ENCODE measurements at regions not wholly inside any gene's neighbourhood (a gene's known extent, or its start where the extent isn't known, plus 50 kb on each side); places are given as distances from the start of the nearest gene placed in this dataset.
"Not testable (repeated sequence)": the region's sequence is repeated elsewhere in the genome, so short reads cannot be mapped to it uniquely, and the experiment has no call there.

DNA sequence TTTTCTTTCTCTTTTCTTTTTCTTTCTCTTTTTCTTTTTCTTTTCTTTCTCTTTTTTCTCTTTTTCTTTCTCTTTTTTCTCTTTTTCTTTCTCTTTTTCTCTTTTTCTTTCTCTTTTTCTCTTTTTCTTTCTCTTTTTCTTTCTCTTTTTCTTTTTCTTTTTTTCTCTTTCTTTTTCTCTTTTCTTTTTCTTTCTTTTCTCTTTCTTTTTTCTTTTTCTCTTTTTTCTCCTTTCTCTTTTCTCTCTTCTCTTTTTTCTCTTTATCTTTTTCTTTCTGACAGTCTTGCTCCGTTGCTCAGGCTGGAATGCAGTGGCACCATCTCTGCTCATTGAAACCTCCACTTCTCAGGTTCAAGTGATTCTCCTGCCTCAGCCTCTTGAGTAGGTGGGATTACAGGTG, 335.7 kb downstream of the SQOR start:
- no peak for FAIRE-seq

DNA sequence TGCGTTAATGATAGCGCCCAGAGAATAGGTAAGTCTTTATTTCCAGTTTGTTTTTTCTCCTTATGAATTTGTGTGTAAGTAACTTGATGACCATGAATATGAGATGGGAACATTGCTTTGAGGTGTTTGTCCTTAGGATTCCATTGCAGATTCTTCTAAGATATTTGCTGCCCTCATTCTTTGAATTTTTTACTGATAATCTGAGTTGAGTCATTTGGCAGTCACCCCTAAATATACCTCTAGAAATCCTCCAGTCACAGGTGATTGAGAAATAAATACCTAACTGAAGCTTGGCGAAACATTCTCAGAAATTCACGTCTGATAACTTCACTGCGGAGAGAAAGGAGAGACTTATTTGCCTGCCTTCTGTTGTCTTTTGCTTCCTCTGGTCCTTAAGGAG, 345.5 kb downstream of the SQOR start:
- FAIRE-seq = no peak

DNA sequence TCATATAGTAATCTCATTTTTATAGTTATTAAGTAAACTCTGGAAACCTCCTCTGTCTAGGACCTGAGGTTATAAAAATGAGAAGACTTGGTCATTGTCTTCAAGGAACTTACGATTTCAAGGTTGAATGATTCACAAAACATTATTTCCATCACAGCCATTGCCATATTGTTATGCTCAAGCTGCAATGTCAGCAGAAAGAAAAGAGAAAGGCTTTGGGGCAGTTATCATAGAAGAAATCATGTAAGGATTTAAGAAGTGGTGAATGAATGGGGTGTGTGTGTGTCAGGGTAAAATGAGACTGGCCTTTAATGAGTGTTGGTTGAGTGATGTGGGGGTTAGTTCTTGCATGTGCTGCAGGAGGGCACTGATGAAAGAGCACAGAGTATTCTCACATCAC, 346.8 kb downstream of the SQOR start:
- FAIRE-seq = no peak

DNA sequence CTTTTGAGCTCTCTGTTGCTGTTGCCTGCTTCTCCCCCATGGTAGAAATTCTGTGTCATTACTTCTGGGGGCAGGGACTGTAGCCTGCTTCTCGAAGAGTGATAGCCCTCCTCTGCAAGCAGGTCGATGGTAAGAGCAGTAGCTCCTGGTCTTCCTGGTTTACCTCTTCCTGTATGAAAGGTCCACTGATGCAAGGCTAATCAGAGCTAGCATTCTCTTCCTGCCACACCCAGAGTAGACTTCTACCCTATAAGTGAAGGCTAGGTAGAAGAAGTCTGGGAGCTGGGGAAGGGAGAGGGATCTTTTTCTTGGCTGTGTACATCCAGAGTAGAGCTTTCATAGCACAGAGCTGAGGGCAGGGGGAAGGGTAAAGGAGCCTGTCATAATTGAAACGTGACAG, 357.0 kb downstream of the SQOR start:
- no peak for FAIRE-seq

DNA sequence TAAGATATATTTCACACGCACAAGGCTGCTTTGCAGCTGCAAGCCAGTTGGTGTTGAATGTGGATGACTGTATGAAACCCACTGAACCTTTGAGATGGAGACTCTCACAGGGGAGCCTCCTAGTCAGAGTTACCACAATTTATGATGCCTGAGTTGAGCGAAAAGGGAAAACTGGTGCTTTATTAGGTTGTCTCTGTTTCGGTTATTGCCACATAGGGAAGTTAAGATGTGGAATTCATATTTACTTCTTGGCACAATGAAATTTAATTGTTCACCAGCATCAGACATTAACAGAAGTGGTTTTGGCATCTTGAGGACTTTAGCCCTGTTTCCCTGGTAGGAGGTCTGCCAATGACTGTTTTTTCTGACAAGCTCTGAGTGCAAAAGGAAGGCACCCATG, 358.2 kb downstream of the SQOR start:
- FAIRE-seq = no peak

DNA sequence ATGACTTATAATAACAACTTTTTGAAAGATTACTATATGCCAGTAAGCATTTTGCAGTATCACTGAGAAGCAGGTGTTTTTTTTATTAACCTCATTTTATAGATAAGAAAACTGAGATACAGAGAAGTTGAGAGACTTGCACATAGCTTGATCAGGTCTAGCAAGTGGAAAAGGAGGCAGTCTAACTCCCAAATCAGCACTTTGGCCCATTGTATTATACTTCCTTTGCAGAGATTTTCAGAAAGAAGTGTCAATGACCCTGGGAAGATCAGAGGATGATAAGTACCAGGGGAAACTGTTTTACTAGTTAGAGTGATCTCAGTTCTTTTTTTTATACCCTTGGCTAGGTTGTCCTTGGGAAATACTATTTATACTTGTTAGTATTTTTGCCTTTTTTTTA, 358.7 kb downstream of the SQOR start:
- no peak for FAIRE-seq

DNA sequence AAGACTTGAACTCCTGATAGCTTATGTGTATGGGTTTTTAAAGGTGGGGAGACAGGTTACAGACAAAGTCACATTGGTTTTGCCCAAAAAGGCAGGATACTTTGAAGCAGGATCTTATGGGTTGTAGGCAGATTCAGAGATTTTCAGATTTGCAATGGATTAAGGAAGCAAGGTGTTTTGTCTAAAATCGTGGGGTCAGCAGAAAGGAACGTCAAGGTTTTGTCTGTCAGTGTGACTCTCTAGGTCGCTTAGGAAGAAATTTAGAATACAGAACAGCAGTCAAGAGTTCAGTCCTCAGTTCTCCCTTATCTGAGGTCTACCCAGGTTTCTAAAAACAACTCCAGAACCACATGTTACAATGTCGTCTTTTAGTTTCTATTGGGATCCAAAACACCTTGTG, 361.0 kb downstream of the SQOR start:
- FAIRE-seq = no peak

DNA sequence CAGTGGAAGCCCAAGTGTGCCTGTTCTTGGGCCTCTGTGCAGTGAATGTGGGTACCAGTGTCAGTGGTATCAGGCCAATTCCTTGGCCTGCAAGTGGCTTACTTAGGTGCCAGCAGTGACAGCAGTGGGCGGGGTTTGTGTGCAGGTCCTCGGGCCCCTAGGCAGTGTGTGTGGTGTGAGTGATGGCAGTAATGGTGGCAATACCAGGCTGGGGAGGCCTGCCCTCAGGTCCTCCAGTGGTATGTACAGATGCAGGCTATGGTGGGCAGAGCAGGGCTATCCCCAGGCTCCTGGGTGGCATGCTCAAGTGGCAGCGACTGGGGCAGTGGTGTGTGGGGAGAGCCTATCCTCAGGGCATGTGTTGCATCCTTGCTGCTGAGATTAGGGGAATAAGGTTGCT, 379.7 kb downstream of the SQOR start:
- no peak for FAIRE-seq

DNA sequence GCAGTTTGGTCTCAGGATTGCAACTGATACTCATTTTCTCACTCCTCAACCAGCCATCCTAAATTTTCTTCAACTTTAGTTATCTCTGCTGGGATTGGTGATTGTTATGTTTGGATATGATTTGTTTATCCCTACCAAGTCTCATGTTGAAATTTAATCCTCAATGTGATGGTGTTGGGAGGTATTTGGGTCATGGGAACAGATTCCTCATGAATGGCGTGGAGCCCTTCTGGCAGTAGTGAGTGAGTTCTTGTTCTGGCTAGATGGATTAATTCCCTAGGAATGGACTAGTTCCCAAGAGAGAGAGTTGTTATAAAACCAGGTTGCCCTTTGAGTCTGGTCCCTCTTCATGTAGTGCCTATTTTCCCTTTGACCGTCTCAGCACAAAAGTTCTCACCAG, 399.9 kb downstream of the SQOR start:
- FAIRE-seq = no peak

DNA sequence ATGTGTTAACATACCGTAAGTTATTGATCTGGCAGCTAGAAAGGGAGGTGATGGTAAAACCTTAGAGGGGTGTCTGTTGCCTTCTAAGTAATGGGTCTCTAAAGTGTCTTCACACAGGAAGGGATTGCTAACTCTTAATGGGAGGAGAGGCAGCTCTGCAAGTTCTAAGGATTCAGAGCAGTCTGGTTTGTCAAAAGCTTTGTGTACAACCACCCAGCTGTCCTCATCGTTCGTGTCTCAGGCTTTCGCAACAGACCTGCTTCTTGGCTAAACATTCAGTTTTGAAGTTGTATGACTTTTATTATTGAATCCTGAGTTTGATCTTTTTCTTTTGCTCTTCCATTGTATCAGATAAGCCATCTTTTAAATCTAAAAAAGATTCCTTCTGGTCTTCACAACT, 404.9 kb downstream of the SQOR start:
- no peak for FAIRE-seq

- FAIRE-seq = no peak
Observed at GRCh38 chr15:46041905-46042304, 407.1 kb downstream of the SQOR start.

DNA sequence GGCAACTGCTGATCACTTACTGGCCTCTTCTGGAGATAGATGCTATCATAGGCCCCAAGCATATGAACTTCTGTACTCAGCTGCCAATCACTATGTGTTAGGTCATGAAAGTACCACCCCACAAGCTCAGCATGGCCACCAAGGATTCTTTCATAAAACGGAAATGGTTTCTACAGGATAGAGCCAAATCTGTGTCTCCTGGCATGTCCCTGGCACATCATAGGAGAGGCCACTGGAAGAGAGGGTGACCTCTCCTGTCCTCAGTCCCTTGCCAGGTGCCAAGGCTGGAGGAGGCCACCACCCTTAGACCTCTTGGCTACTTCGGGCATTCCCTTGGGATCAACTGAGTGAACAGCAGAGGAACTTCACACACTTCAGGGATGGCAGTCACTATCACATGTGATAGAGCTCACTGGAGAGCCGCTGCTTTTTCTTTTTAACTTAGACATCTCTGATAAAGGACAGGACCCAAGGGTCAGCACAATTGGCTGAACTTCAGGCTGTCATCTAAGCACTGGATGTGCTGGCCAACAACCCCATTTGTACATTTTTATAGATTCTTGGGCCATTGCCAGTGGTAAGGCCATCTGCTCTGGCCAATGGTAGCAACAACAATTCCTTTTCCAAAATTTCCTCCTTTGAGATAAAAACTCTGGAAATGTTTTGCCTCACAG, 425.2 kb downstream of the SQOR start:
- no peak for FAIRE-seq

GRCh38 chr15:46061002-46061401, 426.2 kb downstream of the SQOR start:
- FAIRE-seq = no peak

DNA sequence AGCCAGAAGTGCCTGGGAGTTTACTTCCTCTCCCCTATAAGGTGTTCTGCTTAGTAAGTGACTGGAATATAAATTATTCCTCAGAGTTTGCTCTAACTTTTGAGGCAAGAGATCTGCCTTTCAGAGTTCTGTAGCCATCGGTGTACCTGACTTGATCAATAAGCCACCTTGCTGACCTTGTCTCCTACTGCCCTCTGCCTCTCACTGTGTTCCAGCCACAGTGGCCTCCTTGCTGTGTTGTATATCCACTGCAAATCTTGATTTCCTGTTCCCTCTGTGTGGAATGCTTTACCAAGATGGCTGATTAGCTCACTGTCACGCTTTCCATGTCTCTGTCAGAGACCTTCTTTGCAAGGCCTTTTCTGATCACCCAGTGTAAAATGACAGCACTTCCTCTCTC, 442.4 kb downstream of the SQOR start:
- FAIRE-seq = no peak

GRCh38 chr15:46079046-46079445, 444.2 kb downstream of the SQOR start:
- FAIRE-seq = no peak

DNA sequence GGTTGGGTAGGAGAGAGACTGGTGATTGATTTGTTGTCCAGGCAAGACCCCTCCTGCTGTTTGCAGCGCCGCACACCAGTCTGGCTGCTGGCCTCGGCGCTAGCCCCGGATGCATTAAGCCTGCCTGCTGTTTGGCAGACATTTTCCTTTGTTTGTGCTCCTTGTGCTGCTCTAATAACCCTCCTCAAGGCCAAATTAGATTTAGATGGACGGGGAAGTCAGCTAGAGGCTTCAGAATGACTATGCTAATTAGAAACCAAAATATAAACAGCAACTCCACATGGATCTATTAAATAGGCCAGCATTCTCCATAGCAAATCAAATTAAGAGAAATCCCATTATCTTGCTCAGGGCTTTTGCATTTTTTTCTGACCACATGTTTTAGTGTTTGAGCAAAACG, 445.2 kb downstream of the SQOR start:
- no peak for FAIRE-seq

- FAIRE-seq = peak; percentile 95
Observed at GRCh38 chr15:46088486-46089445, 453.9 kb downstream of the SQOR start.

GRCh38 chr15:46089467-46089935, 454.7 kb downstream of the SQOR start:
- no peak for FAIRE-seq

- FAIRE-seq = no peak
Observed at GRCh38 chr15:46091860-46092450, 457.1 kb downstream of the SQOR start.

GRCh38 chr15:46098006-46098405, 463.2 kb downstream of the SQOR start:
- not testable (repeated sequence) for FAIRE-seq

DNA sequence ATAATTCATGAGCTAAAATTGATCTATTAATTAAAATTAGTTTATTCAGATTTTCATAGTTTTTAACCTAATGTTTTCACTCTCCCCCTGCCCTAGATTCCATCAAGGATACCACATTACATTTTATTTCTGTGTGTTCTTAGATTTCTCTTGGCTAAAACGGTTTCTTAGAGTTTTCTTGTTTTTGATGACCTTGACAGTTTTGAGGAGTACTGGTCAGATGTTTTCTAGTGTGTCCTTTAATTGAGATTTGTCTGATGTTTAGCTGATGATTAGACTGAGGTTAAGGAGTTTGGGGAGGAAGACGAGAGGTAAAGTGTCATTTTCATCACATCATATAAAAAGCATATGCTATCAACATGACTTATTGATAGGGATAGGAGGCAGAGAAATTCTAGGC, 475.9 kb downstream of the SQOR start:
- FAIRE-seq = no peak

GRCh38 chr15:46111730-46112129, 476.9 kb downstream of the SQOR start:
- FAIRE-seq = no peak

- no peak for FAIRE-seq
Observed at GRCh38 chr15:46117071-46117470, 482.2 kb downstream of the SQOR start.

GRCh38 chr15:46120713-46121112, 485.9 kb downstream of the SQOR start:
- no peak for FAIRE-seq

Measured in A204.1 (cell line).